Kidney (tissue), 13 donors: ENCODE measurements at regions not wholly inside any gene's neighbourhood (a gene's known extent, or its start where the extent isn't known, plus 50 kb on each side); places are given as distances from the start of the nearest gene placed in this dataset.
A peak's percentile ranks its signal among the peaks of the same experiment; 100 is the strongest.

ENCODE experiments used
- DNase-seq, 5 donors: peaks; one replicate each; pipeline ENCODE4 v3.0.0-alpha.2; 2013 to 2020
- FAIRE-seq: peaks from 2 replicates; lab custom pipeline; 2012; peaks lifted over from hg19 to GRCh38; lab: Jason Lieb, UNC
- H3K27ac ChIP-seq, 2 donors: one replicate each; pipeline ENCODE4 v1.7.0; 2013; ENCODE audit warnings: low read depth in 2 of 2, low read length in 2 of 2, inconsistent platforms in 1 of 2
- H3K27me3 ChIP-seq: one replicate; pipeline ENCODE4 v1.7.1; 2013; ENCODE audit warnings: low read length, inconsistent platforms; ENCODE audit not compliant: control insufficient read depth, insufficient read depth
- H3K36me3 ChIP-seq, 3 donors: one replicate each; pipeline versions ENCODE4 v1.7.0 to v1.7.1; 2013; ENCODE audit warnings: low read length in 3 of 3, control low read depth in 1 of 3, inconsistent platforms in 1 of 3; ENCODE audit not compliant: insufficient read depth in 3 of 3, control insufficient read depth in 2 of 3
- H3K4me1 ChIP-seq, 3 donors: one replicate each; pipeline versions ENCODE4 v1.7.0 to v1.7.1; 2013; ENCODE audit warnings: low read length in 3 of 3, inconsistent platforms in 1 of 3, low read depth in 1 of 3; ENCODE audit not compliant: control insufficient read depth in 2 of 3, insufficient read depth in 2 of 3
- H3K4me3 ChIP-seq, 3 donors: one replicate each; pipeline versions ENCODE4 v1.7.0 to v1.8.1; 2013; ENCODE audit warnings: low read length in 3 of 3, control low read depth in 1 of 3, inconsistent platforms in 1 of 3
- H3K9ac ChIP-seq, 3 donors: one replicate each; pipeline versions ENCODE4 v1.7.0 to v1.7.1; 2013; ENCODE audit warnings: low read length in 3 of 3, control low read depth in 1 of 3, inconsistent platforms in 1 of 3
- H3K9me3 ChIP-seq, 3 donors: one replicate each; pipeline versions ENCODE4 v1.7.0 to v1.7.1; 2013; ENCODE audit warnings: low read length in 3 of 3, control low read depth in 1 of 3, inconsistent platforms in 1 of 3; ENCODE audit not compliant: control insufficient read depth in 2 of 3, insufficient read depth in 1 of 3
- CTCF ChIP-seq: IDR thresholded peaks from 3 replicates; pipeline ENCODE4 v1.5.1; 2012; ENCODE audit warnings: mild to moderate bottlenecking, moderate library complexity, borderline replicate concordance; ENCODE audit not compliant: insufficient read depth; ENCODE audit errors: extremely low read depth
- intact Hi-C: fragments of 100-400 bp; cut with DNase I; formaldehyde crosslinking; loops from one replicate; pipeline ENCODE4 v1.11.1; 2022
- donor health status: control.
- donor health status: control.
- donor health status: control.
- donor health status: control.
- donor health status: control.
- donor health status: DM: yes; HTN: yes; CAD: no.
- donor health status: Normal renal cell carcinoma (clear cell type).

GRCh38 chr6:4509506-4509905, 266.7 kb upstream of the CDYL start:
- no peaks in the 10 kb centered on the region for H3K9me3 ChIP-seq
- TF ChIP-seq CTCF, result no peak
- H3K27me3 ChIP-seq, result no peaks in the 10 kb centered on the region
- H3K4me3 ChIP-seq, result no peak overlapping the region
- no peaks in the 10 kb centered on the region for H3K36me3 ChIP-seq
- no peak for FAIRE-seq
- DNase-seq, result no peak
- intact Hi-C loops, result no loop called here
- no peaks in the 10 kb centered on the region for H3K4me1 ChIP-seq
- no peak overlapping the region for H3K9ac ChIP-seq
- H3K27ac ChIP-seq, result no peak overlapping the region

- Histone ChIP-seq H3K9me3 (no peaks in the 10 kb centered on the region), H3K4me3 (no peak overlapping the region), H3K27ac (no peak overlapping the region), H3K27me3 (no peaks in the 10 kb centered on the region), H3K36me3 (no peaks in the 10 kb centered on the region), H3K4me1 (no peaks in the 10 kb centered on the region), H3K9ac (no peak overlapping the region)
- peak in 1 of 5 donors; percentile 23 for DNase-seq
- intact Hi-C loops, result no loop called here
- TF ChIP-seq CTCF, result no peak
- no peak for FAIRE-seq
These were observed 269.4 kb upstream of the CDYL start for GRCh38 chr6:4506792-4507191.

- intact Hi-C loops, result no loop called here
- Histone ChIP-seq H3K4me3 (no peak overlapping the region), H3K9me3 (no peaks in the 10 kb centered on the region), H3K27ac (no peak overlapping the region), H3K9ac (no peak overlapping the region), H3K4me1 (no peaks in the 10 kb centered on the region), H3K27me3 (no peaks in the 10 kb centered on the region), H3K36me3 (no peaks in the 10 kb centered on the region)
- no peak for TF ChIP-seq CTCF
- no peak for FAIRE-seq
- no peak for DNase-seq
These were observed 270.0 kb upstream of the CDYL start for GRCh38 chr6:4506223-4506622.

GRCh38 chr6:4504700-4505099, 271.5 kb upstream of the CDYL start:
- FAIRE-seq, result no peak
- H3K4me1 ChIP-seq, result no peaks in the 10 kb centered on the region

More at GRCh38 chr6:4504700-4505099, 271.5 kb upstream of the CDYL start:
- no peaks in the 10 kb centered on the region for H3K9me3 ChIP-seq
- H3K27me3 ChIP-seq, result no peaks in the 10 kb centered on the region
- intact Hi-C loops, result no loop called here
- TF ChIP-seq CTCF, result no peak
- H3K27ac ChIP-seq, result no peak overlapping the region
- no peak overlapping the region for H3K9ac ChIP-seq
- H3K4me3 ChIP-seq, result no peak overlapping the region
- no peak for DNase-seq
- no peaks in the 10 kb centered on the region for H3K36me3 ChIP-seq
